GM12878 (cell line): ENCODE measurements at regions not wholly inside any gene's neighbourhood (a gene's known extent, or its start where the extent isn't known, plus 50 kb on each side); places are given as distances from the start of the nearest gene placed in this dataset.

ENCODE experiments used
- ATAC-seq: fragments of 200-7000 bp; cut with Tn5 transposase; 3 replicates; pipeline ENCODE4 v1.9.1; 2020; ENCODE audit warnings: mild to moderate bottlenecking, moderate library complexity
- BruUV-seq: library from RNA; stranded (reverse); fragments of 400-500 nt; replicated peaks from 2 replicates; lab custom pipeline; 2021; lab: Mats Ljungman, UMichigan
- CTCF ChIA-PET: fragments of 300-600 bp; sonication (Branson Sonifier 250); formaldehyde crosslinking; extraction: SDS; loops from one replicate; lab custom pipeline; 2021; ENCODE audit warnings: inconsistent platforms; lab: Yijun Ruan, JAX
- POLR2A ChIA-PET: fragments of 350-600 bp; formaldehyde crosslinking; extraction: SDS; loops from one replicate; lab custom pipeline; 2021; ENCODE audit warnings: inconsistent platforms; lab: Charles Lee
- RAD21 ChIA-PET: fragments of 300-600 bp; sonication (Branson Sonifier 250); formaldehyde crosslinking; loops from one replicate; lab custom pipeline; 2023; ENCODE audit warnings: antibody characterized with exemption; ENCODE audit not compliant: unreplicated experiment; lab: Charles Lee
- SMC1A ChIA-PET: fragments of 300-600 bp; sonication (Branson Sonifier 250); formaldehyde crosslinking; loops from one replicate; lab custom pipeline; 2023; ENCODE audit not compliant: unreplicated experiment, uncharacterized antibody; lab: Charles Lee
- DNase-seq: peaks from one replicate; pipeline ENCODE4 v3.0.0-alpha.2; 2011; ENCODE audit warnings: low read depth, low spot score
- FAIRE-seq: peaks from 3 replicates; lab custom pipeline; 2011; peaks lifted over from hg19 to GRCh38; lab: Jason Lieb, UNC
- H2AFZ ChIP-seq: 2 replicates; pipeline ENCODE4 v1.6.0; 2011; ENCODE audit warnings: low read depth, low read length, control low read depth; ENCODE audit not compliant: control insufficient read depth
- H3K27ac ChIP-seq: 2 replicates; pipeline ENCODE4 v1.5.1; 2011; ENCODE audit warnings: control low read depth; ENCODE audit not compliant: control insufficient read depth, insufficient read depth
- H3K27me3 ChIP-seq, 2 experiments: replicated peaks in 1 of 2; 2 replicates each; pipeline versions ENCODE4 v1.6.0 to v1.6.1; 2011; ENCODE audit warnings: low read length in 1 of 2; ENCODE audit not compliant: control insufficient read depth in 2 of 2, insufficient read depth in 2 of 2
- H3K36me3 ChIP-seq, 2 experiments: 2 replicates each; pipeline ENCODE4 v1.5.1; 2011; ENCODE audit warnings: low read length in 1 of 2; ENCODE audit not compliant: control insufficient read depth in 2 of 2, insufficient read depth in 2 of 2
- H3K4me1 ChIP-seq: 2 replicates; pipeline ENCODE4 v1.6.1; 2011; ENCODE audit warnings: mild to moderate bottlenecking, low read length, moderate library complexity, mixed read lengths; ENCODE audit not compliant: control insufficient read depth, insufficient read depth
- H3K4me2 ChIP-seq: 2 replicates; pipeline ENCODE4 v1.6.0; 2011; ENCODE audit warnings: control low read depth; ENCODE audit not compliant: control insufficient read depth, insufficient read depth
- H3K4me3 ChIP-seq: fragments of 200-600 bp; sonication (generic); 2 replicates; pipeline ENCODE4 v1.5.1; 2016
- H3K79me2 ChIP-seq: 2 replicates; pipeline ENCODE4 v1.6.0; 2011; ENCODE audit warnings: low read length; ENCODE audit not compliant: control insufficient read depth, insufficient read depth
- H3K9ac ChIP-seq: 2 replicates; pipeline ENCODE4 v1.8.0; 2011; ENCODE audit warnings: low read length, control low read depth, mixed read lengths; ENCODE audit not compliant: control insufficient read depth, insufficient read depth
- H3K9me3 ChIP-seq: replicated peaks from 3 replicates; pipeline ENCODE4 v1.5.1; 2011; ENCODE audit warnings: mild to moderate bottlenecking, low read length; ENCODE audit not compliant: control insufficient read depth, insufficient read depth
- H4K20me1 ChIP-seq: 2 replicates; pipeline ENCODE4 v1.6.0; 2011; ENCODE audit not compliant: control insufficient read depth, insufficient read depth
- BCL11A ChIP-seq: IDR thresholded peaks from 2 replicates; pipeline ENCODE4 v1.6.1; 2011; ENCODE audit warnings: low read depth, low read length
- BHLHE40 ChIP-seq, 2 experiments: fragments of 450-650 bp in 1 of 2; IDR thresholded peaks; 2 replicates each; pipeline ENCODE4 v1.6.1; 2011 to 2017; ENCODE audit warnings: low read depth in 2 of 2, borderline replicate concordance in 1 of 2, improper control_type of control experiment in 1 of 2, low read length in 1 of 2, mild to moderate bottlenecking in 1 of 2
- CBX5 ChIP-seq: sonication (generic); IDR thresholded peaks from 2 replicates; pipeline ENCODE4 v1.6.1; 2016; ENCODE audit warnings: low read depth, moderate library complexity, mild to moderate bottlenecking, inconsistent platforms
- CEBPB ChIP-seq, 2 experiments: fragments of 150-350 bp in 1 of 2; IDR thresholded peaks; 2 replicates each; pipeline ENCODE4 v1.6.1; 2012 to 2014; ENCODE audit warnings: low read depth in 2 of 2, low read length in 2 of 2, borderline replicate concordance in 1 of 2, inconsistent platforms in 1 of 2
- DPF2 ChIP-seq: fragments of 450-650 bp; IDR thresholded peaks from 2 replicates; pipeline ENCODE4 v1.6.1; 2017; ENCODE audit warnings: mild to moderate bottlenecking
- ETV6 ChIP-seq, 2 experiments: fragments of 450-650 bp in 1 of 2; IDR thresholded peaks in 1 of 2; conservative IDR thresholded peaks in 1 of 2; 2 replicates each; pipeline ENCODE4 v1.6.1; 2014; ENCODE audit warnings: antibody characterized with exemption in 1 of 2, borderline replicate concordance in 1 of 2, low read depth in 1 of 2, mild to moderate bottlenecking in 1 of 2, moderate library complexity in 1 of 2
- HCFC1 ChIP-seq: fragments of 150-350 bp; IDR thresholded peaks from 2 replicates; pipeline ENCODE4 v1.6.1; 2014; ENCODE audit warnings: low read length
- HDGF ChIP-seq: fragments of 450-650 bp; IDR thresholded peaks from 2 replicates; pipeline ENCODE4 v1.6.1; 2016; ENCODE audit warnings: antibody characterized with exemption
- IKZF1 ChIP-seq: fragments of 450-650 bp; conservative IDR thresholded peaks from 2 replicates; pipeline ENCODE4 v1.6.1; 2017; ENCODE audit warnings: antibody characterized with exemption, mild to moderate bottlenecking
- NR2F1 ChIP-seq: fragments of 450-650 bp; conservative IDR thresholded peaks from 2 replicates; pipeline ENCODE4 v1.6.1; 2017; ENCODE audit warnings: mild to moderate bottlenecking
- PML ChIP-seq: IDR thresholded peaks from 2 replicates; pipeline ENCODE4 v1.6.1; 2012; ENCODE audit warnings: low read length, inconsistent platforms
- SMARCA5 ChIP-seq: fragments of 450-650 bp; IDR thresholded peaks from 2 replicates; pipeline ENCODE4 v1.6.1; 2017; ENCODE audit warnings: mild to moderate bottlenecking
- SRF ChIP-seq, 2 experiments: IDR thresholded peaks; 2 replicates each; pipeline ENCODE4 v1.6.1; 2011; ENCODE audit warnings: low read depth in 2 of 2, low read length in 2 of 2, mild to moderate bottlenecking in 1 of 2, moderate library complexity in 1 of 2
- STAT3 ChIP-seq: IDR thresholded peaks from 2 replicates; pipeline ENCODE4 v1.6.1; 2011; ENCODE audit warnings: low read depth, low read length, improper control_type of control experiment
- TCF3 ChIP-seq: IDR thresholded peaks from 2 replicates; pipeline ENCODE4 v1.6.1; 2012; ENCODE audit warnings: low read depth, mild to moderate bottlenecking, low read length, borderline replicate concordance; ENCODE audit not compliant: insufficient read depth
- ZNF274 ChIP-seq: IDR thresholded peaks from one replicate; pipeline ENCODE4 v1.8.0; 2011; ENCODE audit not compliant: insufficient read length, insufficient read depth
- ZNF622 ChIP-seq: fragments of 450-650 bp; IDR thresholded peaks from 2 replicates; pipeline ENCODE4 v1.6.1; 2017; ENCODE audit warnings: mild to moderate bottlenecking, inconsistent platforms
- WGBS: methylation state at CpG from one replicate; pipeline ENCODE4 v1.1.6; 2016; ENCODE audit warnings: low lambda C conversion rate; ENCODE audit not compliant: insufficient replicate concordance, insufficient coverage; ENCODE audit errors: missing lambda C conversion rate; 5-methylcytosine and 5-hydroxymethylcytosine counted together
- in situ Hi-C: fragments of 300-500 bp; cut with MboI; formaldehyde crosslinking; loops from 9 replicates; pipeline ENCODE4 v1.14.3; 2018; ENCODE audit warnings: mixed read lengths
- intact Hi-C: fragments of 100-400 bp; cut with micrococcal nuclease; formaldehyde crosslinking; loops from one replicate; pipeline ENCODE4 v1.14.2; 2022; ENCODE audit not compliant: unreplicated experiment
- TF ChIP-seq, protein P1 (sequence below): fragments of 450-650 bp; IDR thresholded peaks from 2 replicates; pipeline ENCODE4 v1.6.1; 2017; ENCODE audit warnings: mild to moderate bottlenecking
- TF ChIP-seq, protein P2 (sequence below): fragments of 450-650 bp; IDR thresholded peaks from 2 replicates; pipeline ENCODE4 v1.6.1; 2016; ENCODE audit warnings: mild to moderate bottlenecking, moderate library complexity, borderline replicate concordance

- TF ChIP-seq STAT3 (no peak), HCFC1 (no peak), TCF3 (no peak), ETV6 (conservative IDR thresholded peaks at IDR 0.05 in 1 of 2, IDR thresholded peaks at IDR 0.05 in 1 of 2; ENCODE audit: borderline replicate concordance in 1 of 2, low read depth in 1 of 2) (no peak), ZNF274 (no peak), NR2F1 (no peak)
Observed at GRCh38 chr13:24613755-24614154, 66.5 kb upstream of the ATP12A start (continued).

DNA sequence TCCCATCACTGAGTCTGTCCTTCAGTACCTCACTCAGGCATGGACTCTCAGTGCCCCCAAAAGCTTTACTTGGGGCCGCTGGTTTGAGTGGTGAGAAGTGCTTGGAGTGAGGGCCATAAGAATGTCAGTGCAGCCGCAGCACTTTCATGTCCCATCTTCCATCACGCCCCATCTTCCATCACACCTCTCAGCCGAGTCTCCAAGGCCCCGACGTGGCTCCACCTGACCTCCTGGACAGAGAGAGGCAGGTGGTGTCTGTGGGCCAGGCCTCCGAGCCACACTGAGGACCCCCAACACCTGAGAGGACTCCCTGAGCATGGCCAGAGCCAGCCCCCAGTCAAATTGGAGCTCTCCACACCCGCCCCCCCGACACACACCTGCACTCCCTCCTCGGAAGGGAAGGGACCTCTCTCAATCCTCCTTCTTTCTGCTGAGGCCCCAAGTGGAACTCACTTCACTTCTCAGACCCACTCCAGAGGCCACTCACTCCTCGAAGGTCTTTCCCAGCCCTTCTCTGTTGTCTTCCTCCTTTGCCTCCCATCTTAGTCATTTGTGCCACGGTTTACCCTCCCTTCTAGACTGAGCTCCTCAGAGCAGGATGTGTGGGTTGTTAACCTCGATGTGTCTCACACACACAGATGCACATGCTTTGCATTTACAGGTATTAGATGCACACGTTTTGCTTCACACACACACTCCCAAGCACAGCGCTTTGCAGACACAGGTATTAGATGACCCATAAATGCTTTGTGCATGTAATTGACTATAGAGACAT, 65.7 kb upstream of the ATP12A start:
- ATAC-seq (no peak), FAIRE-seq (no peak), DNase-seq (no peak)
- BruUV-seq: no TSS peak
- H3K9me3 ChIP-seq: no peaks in the 10 kb centered on the region; the same call in 2 of the 3 replicates
- intact Hi-C loops: no loop called here
- no peaks in the 10 kb centered on the region for H3K27me3 ChIP-seq
- H3K4me2 ChIP-seq: no peak overlapping the region
- in situ Hi-C loops: no loop called here
- H4K20me1 ChIP-seq: no peaks in the 10 kb centered on the region
- no peak overlapping the region for H2AFZ ChIP-seq
- ChIA-PET CTCF (interaction anchor here (0.6 kb wide), 1 partner anchor 381 kb away, joined by 3 read pairs; no protein-coding TSS in a partner anchor), RAD21 (no interaction called here), POLR2A (no interaction called here), SMC1A (no interaction called here)
- peaks cover 20% of the 10 kb centered on the region for H3K4me1 ChIP-seq
- no peak overlapping the region for H3K4me3 ChIP-seq
- H3K79me2 ChIP-seq: no peaks in the 10 kb centered on the region
- no peak overlapping the region for H3K9ac ChIP-seq
- no peaks in the 10 kb centered on the region for H3K36me3 ChIP-seq
- no peak overlapping the region for H3K27ac ChIP-seq
- 39% methylated on average over 15 of the region's 15 CpGs for whole genome bisulfite sequencing
- no peak for TF ChIP-seq CBX5
- TF ChIP-seq SRF (IDR thresholded peaks at IDR 0.05; ENCODE audit: low read depth in 2 of 2, low read length in 2 of 2): no peak
- TF ChIP-seq, protein P1, sequence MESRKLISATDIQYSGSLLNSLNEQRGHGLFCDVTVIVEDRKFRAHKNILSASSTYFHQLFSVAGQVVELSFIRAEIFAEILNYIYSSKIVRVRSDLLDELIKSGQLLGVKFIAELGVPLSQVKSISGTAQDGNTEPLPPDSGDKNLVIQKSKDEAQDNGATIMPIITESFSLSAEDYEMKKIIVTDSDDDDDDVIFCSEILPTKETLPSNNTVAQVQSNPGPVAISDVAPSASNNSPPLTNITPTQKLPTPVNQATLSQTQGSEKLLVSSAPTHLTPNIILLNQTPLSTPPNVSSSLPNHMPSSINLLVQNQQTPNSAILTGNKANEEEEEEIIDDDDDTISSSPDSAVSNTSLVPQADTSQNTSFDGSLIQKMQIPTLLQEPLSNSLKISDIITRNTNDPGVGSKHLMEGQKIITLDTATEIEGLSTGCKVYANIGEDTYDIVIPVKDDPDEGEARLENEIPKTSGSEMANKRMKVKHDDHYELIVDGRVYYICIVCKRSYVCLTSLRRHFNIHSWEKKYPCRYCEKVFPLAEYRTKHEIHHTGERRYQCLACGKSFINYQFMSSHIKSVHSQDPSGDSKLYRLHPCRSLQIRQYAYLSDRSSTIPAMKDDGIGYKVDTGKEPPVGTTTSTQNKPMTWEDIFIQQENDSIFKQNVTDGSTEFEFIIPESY: no peak
- no peak for TF ChIP-seq HDGF
- no peak for TF ChIP-seq BCL11A
- no peak for TF ChIP-seq BHLHE40 (IDR thresholded peaks at IDR 0.05; ENCODE audit: borderline replicate concordance in 1 of 2, low read depth in 2 of 2, low read length in 1 of 2)
- no peak for TF ChIP-seq PML
- no peak for TF ChIP-seq CEBPB (IDR thresholded peaks at IDR 0.05; ENCODE audit: borderline replicate concordance in 1 of 2, low read depth in 2 of 2, low read length in 2 of 2)
- TF ChIP-seq SMARCA5: no peak
- TF ChIP-seq, protein P2, sequence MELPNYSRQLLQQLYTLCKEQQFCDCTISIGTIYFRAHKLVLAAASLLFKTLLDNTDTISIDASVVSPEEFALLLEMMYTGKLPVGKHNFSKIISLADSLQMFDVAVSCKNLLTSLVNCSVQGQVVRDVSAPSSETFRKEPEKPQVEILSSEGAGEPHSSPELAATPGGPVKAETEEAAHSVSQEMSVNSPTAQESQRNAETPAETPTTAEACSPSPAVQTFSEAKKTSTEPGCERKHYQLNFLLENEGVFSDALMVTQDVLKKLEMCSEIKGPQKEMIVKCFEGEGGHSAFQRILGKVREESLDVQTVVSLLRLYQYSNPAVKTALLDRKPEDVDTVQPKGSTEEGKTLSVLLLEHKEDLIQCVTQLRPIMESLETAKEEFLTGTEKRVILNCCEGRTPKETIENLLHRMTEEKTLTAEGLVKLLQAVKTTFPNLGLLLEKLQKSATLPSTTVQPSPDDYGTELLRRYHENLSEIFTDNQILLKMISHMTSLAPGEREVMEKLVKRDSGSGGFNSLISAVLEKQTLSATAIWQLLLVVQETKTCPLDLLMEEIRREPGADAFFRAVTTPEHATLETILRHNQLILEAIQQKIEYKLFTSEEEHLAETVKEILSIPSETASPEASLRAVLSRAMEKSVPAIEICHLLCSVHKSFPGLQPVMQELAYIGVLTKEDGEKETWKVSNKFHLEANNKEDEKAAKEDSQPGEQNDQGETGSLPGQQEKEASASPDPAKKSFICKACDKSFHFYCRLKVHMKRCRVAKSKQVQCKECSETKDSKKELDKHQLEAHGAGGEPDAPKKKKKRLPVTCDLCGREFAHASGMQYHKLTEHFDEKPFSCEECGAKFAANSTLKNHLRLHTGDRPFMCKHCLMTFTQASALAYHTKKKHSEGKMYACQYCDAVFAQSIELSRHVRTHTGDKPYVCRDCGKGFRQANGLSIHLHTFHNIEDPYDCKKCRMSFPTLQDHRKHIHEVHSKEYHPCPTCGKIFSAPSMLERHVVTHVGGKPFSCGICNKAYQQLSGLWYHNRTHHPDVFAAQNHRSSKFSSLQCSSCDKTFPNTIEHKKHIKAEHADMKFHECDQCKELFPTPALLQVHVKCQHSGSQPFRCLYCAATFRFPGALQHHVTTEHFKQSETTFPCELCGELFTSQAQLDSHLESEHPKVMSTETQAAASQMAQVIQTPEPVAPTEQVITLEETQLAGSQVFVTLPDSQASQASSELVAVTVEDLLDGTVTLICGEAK: no peak
- no peak for TF ChIP-seq ZNF622
- no peak for TF ChIP-seq DPF2
- no peak for TF ChIP-seq IKZF1
